Peyer's patch (tissue), 4 donors: ENCODE measurements at regions not wholly inside any gene's neighbourhood (a gene's known extent, or its start where the extent isn't known, plus 50 kb on each side); places are given as distances from the start of the nearest gene placed in this dataset.

Experiments
- POLR2A ChIP-seq, 2 donors: fragments of 450-650 bp; IDR thresholded peaks; one replicate each; pipeline ENCODE4 v1.5.1; 2017; ENCODE audit warnings: antibody characterized with exemption in 2 of 2, mild to moderate bottlenecking in 2 of 2, moderate library complexity in 2 of 2
- TF ChIP-seq, protein P1 (sequence below), 6 experiments: fragments of 450-650 bp in 4 of 6; fragments of 200-600 bp in 2 of 6; sonication (generic) in 1 of 6; IDR thresholded peaks; one replicate each; pipeline ENCODE4 v1.5.1; 2017 to 2019; ENCODE audit warnings: antibody characterized with exemption in 6 of 6, mild to moderate bottlenecking in 3 of 6, moderate library complexity in 1 of 6

DNA sequence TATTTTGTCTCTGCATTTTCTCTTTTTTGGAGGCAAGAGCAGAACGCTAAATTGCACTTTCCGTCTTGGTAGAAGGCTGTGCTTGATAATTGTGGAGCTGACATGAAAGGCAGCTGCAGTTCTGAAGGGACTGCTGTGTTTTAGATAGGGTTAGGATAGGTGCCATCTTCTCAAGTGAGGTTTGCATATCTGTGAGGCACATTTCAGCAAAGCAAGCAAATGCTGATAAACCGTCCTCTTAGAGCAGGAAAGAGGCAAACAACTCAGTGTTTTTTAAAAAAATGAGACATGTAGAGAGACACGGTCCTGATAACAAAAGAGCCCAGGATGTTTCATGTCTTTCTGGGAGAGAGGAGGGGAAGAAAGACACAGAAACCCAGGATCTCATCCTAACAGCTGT lies 217.7 kb downstream of the SOCS6 start:
- TF ChIP-seq POLR2A (IDR thresholded peaks at IDR 0.05): no peak
- TF ChIP-seq, protein P1, sequence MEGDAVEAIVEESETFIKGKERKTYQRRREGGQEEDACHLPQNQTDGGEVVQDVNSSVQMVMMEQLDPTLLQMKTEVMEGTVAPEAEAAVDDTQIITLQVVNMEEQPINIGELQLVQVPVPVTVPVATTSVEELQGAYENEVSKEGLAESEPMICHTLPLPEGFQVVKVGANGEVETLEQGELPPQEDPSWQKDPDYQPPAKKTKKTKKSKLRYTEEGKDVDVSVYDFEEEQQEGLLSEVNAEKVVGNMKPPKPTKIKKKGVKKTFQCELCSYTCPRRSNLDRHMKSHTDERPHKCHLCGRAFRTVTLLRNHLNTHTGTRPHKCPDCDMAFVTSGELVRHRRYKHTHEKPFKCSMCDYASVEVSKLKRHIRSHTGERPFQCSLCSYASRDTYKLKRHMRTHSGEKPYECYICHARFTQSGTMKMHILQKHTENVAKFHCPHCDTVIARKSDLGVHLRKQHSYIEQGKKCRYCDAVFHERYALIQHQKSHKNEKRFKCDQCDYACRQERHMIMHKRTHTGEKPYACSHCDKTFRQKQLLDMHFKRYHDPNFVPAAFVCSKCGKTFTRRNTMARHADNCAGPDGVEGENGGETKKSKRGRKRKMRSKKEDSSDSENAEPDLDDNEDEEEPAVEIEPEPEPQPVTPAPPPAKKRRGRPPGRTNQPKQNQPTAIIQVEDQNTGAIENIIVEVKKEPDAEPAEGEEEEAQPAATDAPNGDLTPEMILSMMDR (IDR thresholded peaks at IDR 0.05): no peak
